IMR-90 (cell line): ENCODE measurements at regions not wholly inside any gene's neighbourhood (a gene's known extent, or its start where the extent isn't known, plus 50 kb on each side); places are given as distances from the start of the nearest gene placed in this dataset.

Experiments
- ATAC-seq: fragments of 200-7000 bp; cut with Tn5 transposase; 2 replicates; pipeline ENCODE4 v1.9.1; 2020; ENCODE audit warnings: low read depth, mild to moderate bottlenecking, moderate library complexity
- BruUV-seq: library from RNA; stranded (reverse); fragments of 400-500 nt; replicated peaks from 2 replicates; lab custom pipeline; 2021; lab: Mats Ljungman, UMichigan
- CTCF ChIA-PET: fragments of 300-600 bp; formaldehyde crosslinking; extraction: SDS; loops from one replicate; lab custom pipeline; 2021; ENCODE audit warnings: antibody characterized with exemption; lab: Yijun Ruan, JAX
- POLR2A ChIA-PET: fragments of 300-600 bp; sonication (Branson Sonifier 250); formaldehyde crosslinking; loops from one replicate; lab custom pipeline; 2022; ENCODE audit warnings: antibody characterized with exemption; ENCODE audit not compliant: unreplicated experiment; lab: Charles Lee
- DNase-seq: peaks from one replicate; pipeline ENCODE4 v3.0.0; 2013
- H2AFZ ChIP-seq: replicated peaks from 2 replicates; pipeline ENCODE3; 2013; ENCODE audit warnings: low read length, mild to moderate bottlenecking; ENCODE audit not compliant: poor library complexity
- H2AK5ac ChIP-seq: 2 replicates; pipeline ENCODE4 v1.6.1; 2013; ENCODE audit warnings: low read depth, low read length, inconsistent platforms
- H2AK9ac ChIP-seq: replicated peaks from 2 replicates; pipeline ENCODE3; 2013; ENCODE audit warnings: mild to moderate bottlenecking, low read depth, low read length, moderate library complexity; ENCODE audit not compliant: poor library complexity
- H2BK120ac ChIP-seq: 2 replicates; pipeline ENCODE4 v1.6.1; 2013; ENCODE audit warnings: low read depth, low read length, inconsistent platforms
- H2BK15ac ChIP-seq: 3 replicates; pipeline ENCODE4 v1.6.1; 2013; ENCODE audit warnings: low read depth, low read length, inconsistent platforms
- H2BK20ac ChIP-seq: 2 replicates; pipeline ENCODE4 v1.6.1; 2013; ENCODE audit warnings: low read depth, mild to moderate bottlenecking, inconsistent platforms, low read length, moderate library complexity
- H2BK5ac ChIP-seq: 2 replicates; pipeline ENCODE4 v1.6.1; 2013; ENCODE audit warnings: mild to moderate bottlenecking, low read depth, low read length, inconsistent platforms; ENCODE audit not compliant: poor library complexity, severe bottlenecking
- H3K14ac ChIP-seq: replicated peaks from 2 replicates; pipeline ENCODE4 v1.6.1; 2013; ENCODE audit warnings: low read depth, low read length, inconsistent platforms
- H3K18ac ChIP-seq: 2 replicates; pipeline ENCODE4 v1.6.1; 2013; ENCODE audit warnings: low read depth, low read length, control low read depth
- H3K23ac ChIP-seq: 2 replicates; pipeline ENCODE4 v1.6.1; 2013; ENCODE audit warnings: low read depth, low read length, inconsistent platforms
- H3K27ac ChIP-seq: 2 replicates; pipeline ENCODE4 v1.5.1; 2013; ENCODE audit warnings: mild to moderate bottlenecking, control low read depth, low read length; ENCODE audit not compliant: insufficient read depth
- H3K27me3 ChIP-seq: 2 replicates; pipeline ENCODE4 v1.6.1; 2013; ENCODE audit warnings: low read length; ENCODE audit not compliant: control insufficient read depth, insufficient read depth
- H3K36me3 ChIP-seq: 2 replicates; pipeline ENCODE4 v1.6.1; 2013; ENCODE audit warnings: low read length, mixed read lengths; ENCODE audit not compliant: control insufficient read depth, insufficient read depth
- H3K4ac ChIP-seq: 2 replicates; pipeline ENCODE4 v1.6.1; 2013; ENCODE audit warnings: low read depth, low read length, inconsistent platforms
- H3K4me1 ChIP-seq: 2 replicates; pipeline ENCODE4 v1.6.1; 2013; ENCODE audit warnings: low read length, mixed read lengths; ENCODE audit not compliant: control insufficient read depth, insufficient read depth
- H3K4me2 ChIP-seq: 2 replicates; pipeline ENCODE4 v1.6.1; 2013; ENCODE audit warnings: low read depth, mild to moderate bottlenecking, control low read depth, low read length, moderate library complexity
- H3K4me3 ChIP-seq: 2 replicates; pipeline ENCODE4 v1.5.1; 2013; ENCODE audit warnings: low read depth, mild to moderate bottlenecking, control low read depth, low read length, moderate library complexity; ENCODE audit not compliant: insufficient read depth
- H3K56ac ChIP-seq: 2 replicates; pipeline ENCODE4 v1.6.1; 2013; ENCODE audit warnings: low read length, inconsistent platforms; ENCODE audit not compliant: insufficient read depth; ENCODE audit errors: extremely low read depth
- H3K79me1 ChIP-seq, 2 experiments: 2 replicates each; pipeline ENCODE4 v1.6.1; 2013; ENCODE audit warnings: low read length in 2 of 2, inconsistent platforms in 1 of 2, low read depth in 1 of 2
- H3K9ac ChIP-seq: 2 replicates; pipeline ENCODE4 v1.6.1; 2013; ENCODE audit warnings: low read depth, low read length, control low read depth
- H3K9me1 ChIP-seq: 2 replicates; pipeline ENCODE4 v1.6.1; 2013; ENCODE audit warnings: low read length, inconsistent platforms; ENCODE audit not compliant: insufficient read depth
- H3K9me3 ChIP-seq: 2 replicates; pipeline ENCODE4 v1.6.1; 2013; ENCODE audit warnings: low read length; ENCODE audit not compliant: control insufficient read depth, insufficient read depth
- H4K20me1 ChIP-seq: 2 replicates; pipeline ENCODE4 v1.6.1; 2013; ENCODE audit warnings: low read length, inconsistent platforms; ENCODE audit not compliant: insufficient read depth
- H4K5ac ChIP-seq: 2 replicates; pipeline ENCODE4 v1.6.1; 2013; ENCODE audit warnings: mild to moderate bottlenecking, low read depth, low read length, control low read depth
- H4K8ac ChIP-seq, 2 experiments: 2 replicates each; pipeline ENCODE4 v1.6.1; 2013; ENCODE audit warnings: low read depth in 2 of 2, low read length in 2 of 2, control low read depth in 1 of 2, inconsistent platforms in 1 of 2
- H4K91ac ChIP-seq: 2 replicates; pipeline ENCODE4 v1.6.1; 2013; ENCODE audit warnings: low read depth, low read length, inconsistent platforms; ENCODE audit not compliant: insufficient read depth
- CEBPB ChIP-seq: IDR thresholded peaks from 2 replicates; pipeline ENCODE4 v1.6.1; 2012; ENCODE audit warnings: low read depth, low read length, improper control_type of control experiment
- FOS ChIP-seq: fragments of 150-350 bp; IDR thresholded peaks from 2 replicates; pipeline ENCODE4 v1.6.1; 2016; ENCODE audit warnings: low read depth, low read length
- MAZ ChIP-seq: IDR thresholded peaks from 2 replicates; pipeline ENCODE4 v1.6.1; 2012; ENCODE audit warnings: low read depth, mild to moderate bottlenecking, low read length, improper control_type of control experiment, moderate library complexity, borderline replicate concordance
- MXI1 ChIP-seq: IDR thresholded peaks from 2 replicates; pipeline ENCODE4 v1.6.1; 2012; ENCODE audit warnings: low read depth, mild to moderate bottlenecking, low read length, moderate library complexity, borderline replicate concordance
- NFE2L2 ChIP-seq: fragments of 150-350 bp; IDR thresholded peaks from 2 replicates; pipeline ENCODE4 v1.6.1; 2016; ENCODE audit warnings: low read depth, mild to moderate bottlenecking, low read length
- RAD21 ChIP-seq: IDR thresholded peaks from 2 replicates; pipeline ENCODE4 v1.6.1; 2012; ENCODE audit warnings: low read length, improper control_type of control experiment
- RCOR1 ChIP-seq: IDR thresholded peaks from 2 replicates; pipeline ENCODE4 v1.6.1; 2012; ENCODE audit warnings: mild to moderate bottlenecking, low read length, improper control_type of control experiment; ENCODE audit not compliant: insufficient replicate concordance
- RFX5 ChIP-seq: IDR thresholded peaks from 2 replicates; pipeline ENCODE4 v1.8.0; 2012; ENCODE audit warnings: low read depth, mild to moderate bottlenecking, low read length, moderate library complexity
- WGBS, 2 experiments: methylation state at CpG; one replicate each; pipeline versions ENCODE4 v1.1.5 to v1.1.7; 2013; ENCODE audit warnings: missing lambda C conversion rate in 2 of 2; ENCODE audit not compliant: insufficient read length in 1 of 2; ENCODE audit errors: extremely low coverage in 2 of 2; 5-methylcytosine and 5-hydroxymethylcytosine counted together
- dilution Hi-C: fragments of 300-500 bp; cut with HindIII; formaldehyde crosslinking; loops from one replicate; pipeline ENCODE4 v1.14.3; 2018; ENCODE audit warnings: low sequenced_read_pairs; ENCODE audit not compliant: unreplicated experiment
- in situ Hi-C: fragments of 300-500 bp; cut with MboI; formaldehyde crosslinking; loops from 3 replicates; pipeline ENCODE4 v1.14.3; 2019; ENCODE audit warnings: low sequenced_read_pairs, inconsistent platforms, mixed read lengths
- intact Hi-C: fragments of 100-400 bp; cut with micrococcal nuclease; formaldehyde crosslinking; loops from 2 replicates; pipeline ENCODE4 v1.10.0; 2022
- TF ChIP-seq, protein P1 (sequence below): fragments of 150-350 bp; IDR thresholded peaks from 2 replicates; pipeline ENCODE4 v1.6.1; 2016; ENCODE audit warnings: low read depth, mild to moderate bottlenecking, low read length, moderate library complexity, borderline replicate concordance
- TF ChIP-seq, protein P2 (sequence below): fragments of 150-350 bp; IDR thresholded peaks from 2 replicates; pipeline ENCODE4 v1.6.1; 2017; ENCODE audit warnings: mild to moderate bottlenecking, antibody characterized with exemption, low read length, low read depth

DNA sequence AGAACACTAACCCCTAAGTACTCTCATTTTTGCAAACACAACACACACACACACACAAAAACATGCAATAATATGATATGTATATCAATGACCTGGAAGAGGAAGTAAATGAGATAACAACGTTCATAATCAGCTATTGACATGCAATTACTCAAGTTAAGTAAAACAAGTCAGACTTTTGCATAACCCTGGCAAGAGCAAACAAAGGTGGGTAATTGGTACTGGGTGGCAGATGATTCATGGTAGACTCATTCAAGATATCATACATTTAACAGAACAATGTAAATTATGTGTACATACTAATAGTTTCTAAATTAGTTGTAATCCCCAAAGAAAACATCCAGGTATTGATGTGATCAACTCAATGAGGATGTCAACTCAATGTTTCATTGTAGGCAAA is 508.8 kb downstream of the DACH1 start:
- no peak for DNase-seq
- in situ Hi-C loops, result no loop called here
- Histone ChIP-seq H2AFZ (no peak overlapping the region), H2AK5ac (no peak overlapping the region), H4K8ac (no peak overlapping the region), H3K36me3 (no peaks in the 10 kb centered on the region), H2BK5ac (no peak overlapping the region), H2BK20ac (no peak overlapping the region), H3K9ac (no peak overlapping the region), H3K27me3 (no peaks in the 10 kb centered on the region), H3K56ac (no peak overlapping the region), H3K9me1 (no peaks in the 10 kb centered on the region), H3K18ac (no peak overlapping the region), H3K23ac (no peak overlapping the region), H3K4me1 (no peaks in the 10 kb centered on the region), H3K4me2 (no peak overlapping the region), H3K4me3 (no peak overlapping the region), H2BK15ac (no peak overlapping the region), H4K5ac (no peak overlapping the region), H3K4ac (no peak overlapping the region), H2BK120ac (no peak overlapping the region), H3K14ac (no peak overlapping the region), H2AK9ac (no peak overlapping the region), H4K91ac (no peak overlapping the region), H4K20me1 (no peaks in the 10 kb centered on the region), H3K9me3 (no peaks in the 10 kb centered on the region), H3K27ac (no peak overlapping the region), H3K79me1 (no peaks in the 10 kb centered on the region)
- ChIA-PET POLR2A (no interaction called here), CTCF (no interaction called here)
- dilution Hi-C loops, result no loop called here
- intact Hi-C loops, result no loop called here
- WGBS, 2 experiments, result no CpG with 5 or more reads among the region's 1 CpG
- TF ChIP-seq, protein P1, sequence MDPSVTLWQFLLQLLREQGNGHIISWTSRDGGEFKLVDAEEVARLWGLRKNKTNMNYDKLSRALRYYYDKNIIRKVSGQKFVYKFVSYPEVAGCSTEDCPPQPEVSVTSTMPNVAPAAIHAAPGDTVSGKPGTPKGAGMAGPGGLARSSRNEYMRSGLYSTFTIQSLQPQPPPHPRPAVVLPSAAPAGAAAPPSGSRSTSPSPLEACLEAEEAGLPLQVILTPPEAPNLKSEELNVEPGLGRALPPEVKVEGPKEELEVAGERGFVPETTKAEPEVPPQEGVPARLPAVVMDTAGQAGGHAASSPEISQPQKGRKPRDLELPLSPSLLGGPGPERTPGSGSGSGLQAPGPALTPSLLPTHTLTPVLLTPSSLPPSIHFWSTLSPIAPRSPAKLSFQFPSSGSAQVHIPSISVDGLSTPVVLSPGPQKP, result no peak
- no peak for TF ChIP-seq FOS
- no peak for TF ChIP-seq CEBPB
- TF ChIP-seq RFX5, result no peak
- no peak for TF ChIP-seq MAZ
- no peak for TF ChIP-seq MXI1
- no peak for TF ChIP-seq RCOR1
- TF ChIP-seq RAD21, result no peak
- TF ChIP-seq, protein P2, sequence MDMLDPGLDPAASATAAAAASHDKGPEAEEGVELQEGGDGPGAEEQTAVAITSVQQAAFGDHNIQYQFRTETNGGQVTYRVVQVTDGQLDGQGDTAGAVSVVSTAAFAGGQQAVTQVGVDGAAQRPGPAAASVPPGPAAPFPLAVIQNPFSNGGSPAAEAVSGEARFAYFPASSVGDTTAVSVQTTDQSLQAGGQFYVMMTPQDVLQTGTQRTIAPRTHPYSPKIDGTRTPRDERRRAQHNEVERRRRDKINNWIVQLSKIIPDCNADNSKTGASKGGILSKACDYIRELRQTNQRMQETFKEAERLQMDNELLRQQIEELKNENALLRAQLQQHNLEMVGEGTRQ, result no peak
- TF ChIP-seq NFE2L2, result no peak
- BruUV-seq, result no TSS peak
- ATAC-seq, result no peak
